22Rv1 (cell line): ENCODE measurements at regions not wholly inside any gene's neighbourhood (a gene's known extent, or its start where the extent isn't known, plus 50 kb on each side); places are given as distances from the start of the nearest gene placed in this dataset.

Source experiments
- CTCF ChIP-seq: fragments of 450-650 bp; IDR thresholded peaks from 2 replicates; pipeline ENCODE4 v1.5.1; 2017; ENCODE audit warnings: mild to moderate bottlenecking
- ZFX ChIP-seq: fragments of 450-650 bp; IDR thresholded peaks from 2 replicates; pipeline ENCODE4 v1.6.1; 2017; ENCODE audit warnings: antibody characterized with exemption, borderline replicate concordance

- TF ChIP-seq CTCF: no peak
- no peak for TF ChIP-seq ZFX
These were observed 165.0 kb upstream of the SRRM4 start for GRCh38 chr12:118816296-118816695.
